Upper lobe of right lung (tissue), 1 donor: ENCODE measurements at regions not wholly inside any gene's neighbourhood (a gene's known extent, or its start where the extent isn't known, plus 50 kb on each side); places are given as distances from the start of the nearest gene placed in this dataset.

Source experiments
- ATAC-seq: fragments of 200-7000 bp; cut with Tn5 transposase; one replicate; pipeline ENCODE4 v1.9.1; 2020; ENCODE audit warnings: mild to moderate bottlenecking, moderate library complexity
- DNase-seq: peaks from one replicate; pipeline ENCODE4 v3.0.0-alpha.2; 2020
- H3K27ac ChIP-seq: fragments of 200-600 bp; one replicate; pipeline ENCODE4 v1.8.0; 2022
- H3K27me3 ChIP-seq: fragments of 200-600 bp; one replicate; pipeline ENCODE4 v1.8.0; 2022; ENCODE audit warnings: mild to moderate bottlenecking
- H3K36me3 ChIP-seq: fragments of 200-600 bp; one replicate; pipeline ENCODE4 v1.8.0; 2022
- H3K4me1 ChIP-seq: fragments of 200-600 bp; one replicate; pipeline ENCODE4 v1.8.0; 2022
- H3K4me3 ChIP-seq: fragments of 200-600 bp; one replicate; pipeline ENCODE4 v1.8.0; 2022; ENCODE audit warnings: mild to moderate bottlenecking
- H3K9me3 ChIP-seq: fragments of 200-600 bp; one replicate; pipeline ENCODE4 v1.8.0; 2022
- intact Hi-C: fragments of 100-400 bp; cut with DNase I; formaldehyde crosslinking; loops from one replicate; pipeline ENCODE4 v1.11.0; 2022
- TF ChIP-seq, protein P1 (sequence below): fragments of 200-600 bp; IDR thresholded peaks from one replicate; pipeline ENCODE4 v1.8.0; 2022; ENCODE audit warnings: antibody characterized with exemption
- donor health status: DM: no; HTN: yes; CAD: no; lungs with severe emphysema.

- TF ChIP-seq, protein P1, sequence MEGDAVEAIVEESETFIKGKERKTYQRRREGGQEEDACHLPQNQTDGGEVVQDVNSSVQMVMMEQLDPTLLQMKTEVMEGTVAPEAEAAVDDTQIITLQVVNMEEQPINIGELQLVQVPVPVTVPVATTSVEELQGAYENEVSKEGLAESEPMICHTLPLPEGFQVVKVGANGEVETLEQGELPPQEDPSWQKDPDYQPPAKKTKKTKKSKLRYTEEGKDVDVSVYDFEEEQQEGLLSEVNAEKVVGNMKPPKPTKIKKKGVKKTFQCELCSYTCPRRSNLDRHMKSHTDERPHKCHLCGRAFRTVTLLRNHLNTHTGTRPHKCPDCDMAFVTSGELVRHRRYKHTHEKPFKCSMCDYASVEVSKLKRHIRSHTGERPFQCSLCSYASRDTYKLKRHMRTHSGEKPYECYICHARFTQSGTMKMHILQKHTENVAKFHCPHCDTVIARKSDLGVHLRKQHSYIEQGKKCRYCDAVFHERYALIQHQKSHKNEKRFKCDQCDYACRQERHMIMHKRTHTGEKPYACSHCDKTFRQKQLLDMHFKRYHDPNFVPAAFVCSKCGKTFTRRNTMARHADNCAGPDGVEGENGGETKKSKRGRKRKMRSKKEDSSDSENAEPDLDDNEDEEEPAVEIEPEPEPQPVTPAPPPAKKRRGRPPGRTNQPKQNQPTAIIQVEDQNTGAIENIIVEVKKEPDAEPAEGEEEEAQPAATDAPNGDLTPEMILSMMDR: no peak
- ATAC-seq: no peak
- Histone ChIP-seq H3K4me3 (no peak overlapping the region), H3K27ac (no peak overlapping the region), H3K4me1 (no peaks in the 10 kb centered on the region), H3K36me3 (no peaks in the 10 kb centered on the region), H3K27me3 (no peaks in the 10 kb centered on the region), H3K9me3 (no peaks in the 10 kb centered on the region)
- no peak for DNase-seq
- intact Hi-C loops: no loop called here
Measured at GRCh38 chr3:159168788-159169187, 366.9 kb downstream of the MFSD1 start.

GRCh38 chr3:159169828-159170227, 368.0 kb downstream of the MFSD1 start:
- Histone ChIP-seq H3K27me3 (no peaks in the 10 kb centered on the region), H3K9me3 (no peaks in the 10 kb centered on the region), H3K27ac (no peak overlapping the region), H3K4me1 (no peaks in the 10 kb centered on the region), H3K36me3 (no peaks in the 10 kb centered on the region), H3K4me3 (no peak overlapping the region)
- ATAC-seq (no peak), DNase-seq (no peak)
- TF ChIP-seq, protein P1: no peak
- intact Hi-C loops: no loop called here

DNA sequence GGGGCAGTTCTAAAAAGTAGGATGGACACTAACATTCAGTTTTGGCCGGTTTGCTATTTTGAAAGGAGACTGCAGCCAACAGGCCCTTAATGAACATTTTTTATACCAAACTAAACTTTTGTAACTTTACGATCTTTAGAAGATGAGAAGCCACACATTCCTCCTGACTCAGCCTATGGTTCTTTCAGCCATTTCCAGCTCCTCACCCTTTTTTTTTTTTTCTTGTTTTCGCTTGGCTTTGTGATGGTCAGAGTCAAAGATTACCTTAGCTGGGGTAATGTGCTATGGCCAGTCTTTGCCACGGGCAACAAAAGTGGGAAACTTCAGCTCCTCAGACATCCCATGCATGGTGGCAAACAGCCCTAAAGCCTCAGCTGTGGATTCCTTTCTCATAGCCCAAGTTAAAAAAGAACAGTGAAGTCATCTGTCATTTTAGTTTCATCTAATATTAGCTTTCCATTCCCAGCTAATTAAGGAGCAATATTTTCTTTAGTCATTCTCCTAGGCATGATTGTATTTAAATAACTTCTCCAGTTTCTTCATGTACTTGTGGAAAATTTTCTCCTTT, 368.7 kb downstream of the MFSD1 start:
- no peak overlapping the region for H3K27ac ChIP-seq
- no peaks in the 10 kb centered on the region for H3K9me3 ChIP-seq
- H3K4me1 ChIP-seq: no peaks in the 10 kb centered on the region
- ATAC-seq (no peak), DNase-seq (no peak)
- TF ChIP-seq, protein P1: no peak
- no peak overlapping the region for H3K4me3 ChIP-seq
- no peaks in the 10 kb centered on the region for H3K27me3 ChIP-seq
- H3K36me3 ChIP-seq: no peaks in the 10 kb centered on the region
- intact Hi-C loops: no loop called here

DNA sequence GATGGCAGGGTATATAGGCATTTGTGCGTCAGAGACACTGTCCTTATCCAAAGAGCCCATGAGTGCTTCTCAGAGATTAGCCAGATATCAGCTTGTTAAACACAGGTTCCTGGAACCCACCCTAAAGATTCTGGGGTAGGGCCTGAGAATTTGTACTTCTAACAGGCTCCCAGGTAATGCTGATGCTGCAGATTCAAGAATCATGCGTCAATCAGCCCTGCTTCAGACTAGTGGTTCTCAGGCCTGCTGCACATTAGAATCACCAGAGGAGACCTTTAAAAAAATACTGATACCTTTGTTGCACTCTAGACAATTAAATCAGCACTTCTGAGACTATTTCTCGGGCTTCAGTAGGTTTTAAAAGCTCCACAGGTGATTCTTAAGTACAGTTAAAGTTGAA, 369.5 kb downstream of the MFSD1 start:
- no peak overlapping the region for H3K4me3 ChIP-seq
- DNase-seq (no peak), ATAC-seq (no peak)
- no peaks in the 10 kb centered on the region for H3K36me3 ChIP-seq
- no peak overlapping the region for H3K27ac ChIP-seq
- intact Hi-C loops: no loop called here
- TF ChIP-seq, protein P1: no peak
- no peaks in the 10 kb centered on the region for H3K9me3 ChIP-seq
- no peaks in the 10 kb centered on the region for H3K4me1 ChIP-seq
- H3K27me3 ChIP-seq: no peaks in the 10 kb centered on the region

DNA sequence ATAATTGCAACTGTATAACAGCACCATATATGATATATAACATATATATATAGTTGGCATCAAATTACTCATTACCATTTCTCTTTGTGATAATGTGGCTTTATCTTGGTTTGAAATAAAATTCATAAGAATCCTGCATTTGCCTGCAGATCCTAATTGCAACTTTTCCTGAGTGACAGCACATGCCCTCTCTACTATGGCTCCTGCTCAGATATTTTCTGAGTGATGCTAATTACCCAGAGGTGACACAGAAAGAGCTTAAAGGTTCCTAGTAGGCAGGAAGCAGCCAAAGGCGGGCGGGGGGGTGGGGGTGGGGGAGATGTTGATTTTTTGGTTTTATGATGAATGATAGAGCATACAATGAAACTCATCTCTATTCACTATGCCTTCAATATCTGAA, 370.6 kb downstream of the MFSD1 start:
- Histone ChIP-seq H3K9me3 (no peaks in the 10 kb centered on the region), H3K4me1 (no peaks in the 10 kb centered on the region), H3K36me3 (no peaks in the 10 kb centered on the region), H3K4me3 (no peak overlapping the region), H3K27me3 (no peaks in the 10 kb centered on the region), H3K27ac (no peak overlapping the region)
- TF ChIP-seq, protein P1: no peak
- ATAC-seq (no peak), DNase-seq (no peak)
- intact Hi-C loops: no loop called here
